GM10266 (cell line): ENCODE measurements at regions not wholly inside any gene's neighbourhood (a gene's known extent, or its start where the extent isn't known, plus 50 kb on each side); places are given as distances from the start of the nearest gene placed in this dataset.

ENCODE experiments used
- DNase-seq: peaks from one replicate; pipeline ENCODE4 v3.0.0; 2012; ENCODE audit errors: extremely low spot score
- CTCF ChIP-seq: IDR thresholded peaks from 2 replicates; pipeline ENCODE4 v1.5.1; 2012; ENCODE audit warnings: mild to moderate bottlenecking, low read depth; ENCODE audit not compliant: control insufficient read depth, insufficient read depth; ENCODE audit errors: missing control alignments

DNA sequence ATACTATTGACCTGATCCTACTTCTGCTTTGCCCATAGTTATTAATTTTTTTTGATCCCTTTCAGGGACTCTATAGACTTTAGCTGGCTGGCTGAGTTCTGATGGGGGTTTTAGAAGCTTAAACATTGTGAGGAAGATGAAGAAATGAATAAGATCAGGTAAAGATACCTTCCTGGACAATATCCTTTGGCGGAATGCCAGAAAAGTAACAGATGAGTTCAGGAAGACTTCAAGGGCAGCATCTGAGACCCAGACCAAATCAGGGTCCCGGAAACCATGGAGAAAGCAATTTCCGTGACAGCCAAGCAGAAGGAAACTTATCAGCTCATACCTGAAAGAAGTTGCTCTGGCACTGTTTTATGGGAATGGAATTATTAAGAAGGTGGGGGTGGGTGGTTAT is 100.4 kb downstream of the XCL2 start:
- DNase-seq: no peak
- no peak for TF ChIP-seq CTCF

GRCh38 chr1:168442931-168443330 is 100.9 kb downstream of the XCL2 start:
- no peak for DNase-seq
- TF ChIP-seq CTCF: no peak

DNA sequence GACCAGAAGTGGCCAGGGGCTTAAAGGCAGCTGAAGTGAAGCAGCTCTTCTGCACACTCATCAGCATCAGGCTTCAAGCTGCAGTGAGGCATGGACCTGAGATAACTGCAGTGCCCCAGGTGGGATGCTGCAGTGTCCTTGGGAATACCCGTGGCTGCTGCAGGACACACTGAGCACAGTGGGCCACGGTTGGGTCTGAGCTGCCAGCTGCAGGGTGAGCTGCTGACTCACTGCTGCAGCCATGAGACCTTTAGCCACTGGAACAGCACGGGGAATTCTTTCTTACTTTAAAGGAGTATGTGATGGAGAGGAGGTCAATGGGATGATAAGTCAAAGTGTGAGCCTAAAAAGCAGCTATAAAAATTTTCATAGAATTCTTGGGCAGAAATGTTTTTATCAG is 102.1 kb downstream of the XCL2 start:
- TF ChIP-seq CTCF: no peak
- no peak for DNase-seq

GRCh38 chr1:168439456-168440375 is 104.1 kb downstream of the XCL2 start:
- TF ChIP-seq CTCF: peak; percentile 75
- DNase-seq: peak; percentile 70

DNA sequence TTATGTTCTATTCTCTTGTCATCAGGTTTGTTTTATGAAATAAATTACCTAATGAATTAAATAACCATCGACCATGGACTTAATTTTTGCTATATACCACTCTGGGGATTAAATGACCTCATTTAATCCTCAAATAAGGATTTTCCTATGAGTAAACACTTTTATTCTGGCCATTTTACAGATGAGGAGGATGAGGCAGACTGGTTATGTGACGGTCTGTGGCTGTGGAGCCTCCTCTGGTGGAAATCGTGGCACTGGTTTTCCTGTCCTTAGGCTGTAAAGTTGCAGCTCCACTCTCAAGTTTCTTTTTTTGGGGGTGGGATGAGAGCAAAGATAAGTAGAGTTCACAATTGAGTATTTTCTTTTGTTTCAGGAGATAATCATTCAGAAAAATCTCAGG is 105.2 kb downstream of the XCL2 start:
- DNase-seq: no peak
- no peak for TF ChIP-seq CTCF

DNA sequence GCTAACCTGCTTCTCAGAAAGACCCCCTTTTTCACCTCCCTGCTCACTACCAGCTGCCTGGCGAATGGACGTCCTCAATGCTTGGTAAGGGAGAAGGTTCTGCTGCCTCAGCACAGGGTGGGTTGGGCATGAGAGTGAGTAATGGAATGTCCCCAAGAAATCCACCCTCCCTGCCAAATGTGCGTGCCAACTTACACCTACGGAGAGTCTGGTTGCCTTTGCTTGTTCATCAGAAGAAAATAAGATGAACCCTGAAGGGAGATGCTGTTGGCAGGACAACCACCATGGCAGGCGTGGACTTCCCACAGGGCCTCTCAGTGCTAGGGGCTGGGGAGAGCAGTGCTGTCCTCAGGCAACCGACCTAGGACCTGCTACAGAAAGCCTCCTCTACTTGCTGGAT is 106.0 kb downstream of the XCL2 start:
- TF ChIP-seq CTCF: no peak
- no peak for DNase-seq

DNA sequence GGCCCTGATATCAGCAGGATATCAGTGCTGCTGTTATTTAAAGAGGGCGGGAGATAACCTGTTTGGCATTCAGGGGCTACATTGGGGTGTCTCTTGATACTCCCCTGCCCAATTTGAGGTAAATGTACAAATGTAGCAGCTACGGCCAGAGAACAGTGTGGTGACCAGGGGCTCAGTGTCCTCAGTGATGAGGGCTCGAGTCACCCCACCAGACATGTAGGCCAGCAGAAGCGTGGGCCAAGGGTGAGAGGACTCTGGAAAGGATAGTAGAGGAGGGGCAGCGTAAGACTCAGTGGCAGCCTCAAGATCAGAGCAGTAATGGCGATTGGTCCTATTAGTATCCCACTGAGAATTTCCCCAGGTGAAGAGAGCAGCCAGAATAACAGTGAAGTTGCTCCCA is 108.4 kb downstream of the XCL2 start:
- no peak for TF ChIP-seq CTCF
- no peak for DNase-seq
